Cardiac muscle cell (in vitro differentiated cells and primary cell): ENCODE measurements at regions not wholly inside any gene's neighbourhood (a gene's known extent, or its start where the extent isn't known, plus 50 kb on each side); places are given as distances from the start of the nearest gene placed in this dataset.

Experiments used
- DNase-seq, 2 donors: peaks; one replicate each; pipeline versions ENCODE4 v3.0.0 to v3.0.0-alpha.2; 2010 to 2017; ENCODE audit warnings: low read depth in 1 of 2, low spot score in 1 of 2
- H3K27ac ChIP-seq: fragments of 200-600 bp; sonication (generic); 2 replicates; pipeline ENCODE4 v1.5.1; 2016
- H3K27me3 ChIP-seq: fragments of 200-600 bp; sonication (generic); 2 replicates; pipeline ENCODE4 v1.6.0; 2016; ENCODE audit warnings: control low read depth
- H3K36me3 ChIP-seq: fragments of 200-600 bp; sonication (generic); 2 replicates; pipeline ENCODE4 v1.5.1; 2016; ENCODE audit warnings: control low read depth
- H3K4me1 ChIP-seq: fragments of 200-600 bp; sonication (generic); 2 replicates; pipeline ENCODE4 v1.8.1; 2017; ENCODE audit warnings: low read depth, mild to moderate bottlenecking, mixed run types
- H3K4me3 ChIP-seq: fragments of 200-600 bp; sonication (generic); 2 replicates; pipeline ENCODE4 v1.5.1; 2016; ENCODE audit warnings: mild to moderate bottlenecking
- H3K9me3 ChIP-seq: fragments of 200-600 bp; sonication (generic); 2 replicates; pipeline ENCODE4 v1.5.1; 2017; ENCODE audit warnings: low read depth, mild to moderate bottlenecking, control low read depth
- TF ChIP-seq, protein P1 (sequence below): IDR thresholded peaks from 2 replicates; pipeline ENCODE4 v1.5.1; 2012; ENCODE audit warnings: low read depth, mild to moderate bottlenecking, low read length

DNA sequence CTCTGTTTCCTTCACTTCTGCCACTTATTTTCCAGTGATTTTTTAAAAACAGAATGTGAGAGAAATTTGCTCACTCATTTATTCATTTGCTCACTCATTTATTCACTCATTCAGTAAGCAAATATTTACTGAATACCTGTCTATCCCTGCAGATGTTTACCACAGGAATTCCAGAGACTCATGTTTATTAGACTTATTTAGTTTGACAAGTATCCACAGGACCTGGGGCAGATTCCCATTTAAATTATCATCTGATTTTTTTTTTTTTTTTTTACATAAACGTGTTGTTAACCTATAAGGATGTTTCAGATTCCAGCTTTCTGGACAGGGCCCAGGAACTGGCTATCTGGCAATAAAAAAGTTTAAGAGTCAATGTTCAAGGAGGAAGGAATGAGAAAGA lies 175.1 kb upstream of the ERBB4 start:
- Histone ChIP-seq H3K4me1 (peaks cover 16% of the 10 kb centered on the region), H3K9me3 (no peaks in the 10 kb centered on the region), H3K4me3 (no peak overlapping the region), H3K36me3 (no peaks in the 10 kb centered on the region), H3K27ac (no peak overlapping the region), H3K27me3 (no peaks in the 10 kb centered on the region)
- DNase-seq: no peak
- TF ChIP-seq, protein P1, sequence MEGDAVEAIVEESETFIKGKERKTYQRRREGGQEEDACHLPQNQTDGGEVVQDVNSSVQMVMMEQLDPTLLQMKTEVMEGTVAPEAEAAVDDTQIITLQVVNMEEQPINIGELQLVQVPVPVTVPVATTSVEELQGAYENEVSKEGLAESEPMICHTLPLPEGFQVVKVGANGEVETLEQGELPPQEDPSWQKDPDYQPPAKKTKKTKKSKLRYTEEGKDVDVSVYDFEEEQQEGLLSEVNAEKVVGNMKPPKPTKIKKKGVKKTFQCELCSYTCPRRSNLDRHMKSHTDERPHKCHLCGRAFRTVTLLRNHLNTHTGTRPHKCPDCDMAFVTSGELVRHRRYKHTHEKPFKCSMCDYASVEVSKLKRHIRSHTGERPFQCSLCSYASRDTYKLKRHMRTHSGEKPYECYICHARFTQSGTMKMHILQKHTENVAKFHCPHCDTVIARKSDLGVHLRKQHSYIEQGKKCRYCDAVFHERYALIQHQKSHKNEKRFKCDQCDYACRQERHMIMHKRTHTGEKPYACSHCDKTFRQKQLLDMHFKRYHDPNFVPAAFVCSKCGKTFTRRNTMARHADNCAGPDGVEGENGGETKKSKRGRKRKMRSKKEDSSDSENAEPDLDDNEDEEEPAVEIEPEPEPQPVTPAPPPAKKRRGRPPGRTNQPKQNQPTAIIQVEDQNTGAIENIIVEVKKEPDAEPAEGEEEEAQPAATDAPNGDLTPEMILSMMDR: no peak

DNA sequence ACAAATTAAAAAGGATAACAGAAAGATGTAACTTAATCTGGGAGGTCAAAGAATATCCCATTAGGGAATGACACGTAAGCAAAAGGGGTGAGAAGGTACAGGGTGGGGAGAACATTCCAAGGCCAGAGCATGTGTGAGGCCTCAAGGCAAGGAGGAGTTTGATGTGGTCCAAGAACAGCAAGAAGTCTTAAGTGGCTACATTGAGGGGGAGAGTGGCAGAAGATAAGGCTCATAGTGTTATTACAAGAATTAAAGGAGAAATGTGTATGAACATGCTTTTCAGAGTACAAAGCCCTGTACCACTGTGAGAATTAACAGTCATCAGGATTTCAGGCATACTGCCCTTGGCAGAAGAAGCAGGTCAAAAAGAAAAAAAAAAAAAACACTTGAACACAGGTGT lies 174.4 kb upstream of the ERBB4 start:
- no peak overlapping the region for H3K27ac ChIP-seq
- no peaks in the 10 kb centered on the region for H3K27me3 ChIP-seq
- no peak overlapping the region for H3K4me3 ChIP-seq
- H3K36me3 ChIP-seq: no peaks in the 10 kb centered on the region
- H3K4me1 ChIP-seq: peaks cover 16% of the 10 kb centered on the region
- TF ChIP-seq, protein P1: no peak
- DNase-seq: no peak
- H3K9me3 ChIP-seq: no peaks in the 10 kb centered on the region

- TF ChIP-seq, protein P1: no peak
These were observed 173.9 kb upstream of the ERBB4 start for GRCh38 chr2:212712466-212712865.

DNA sequence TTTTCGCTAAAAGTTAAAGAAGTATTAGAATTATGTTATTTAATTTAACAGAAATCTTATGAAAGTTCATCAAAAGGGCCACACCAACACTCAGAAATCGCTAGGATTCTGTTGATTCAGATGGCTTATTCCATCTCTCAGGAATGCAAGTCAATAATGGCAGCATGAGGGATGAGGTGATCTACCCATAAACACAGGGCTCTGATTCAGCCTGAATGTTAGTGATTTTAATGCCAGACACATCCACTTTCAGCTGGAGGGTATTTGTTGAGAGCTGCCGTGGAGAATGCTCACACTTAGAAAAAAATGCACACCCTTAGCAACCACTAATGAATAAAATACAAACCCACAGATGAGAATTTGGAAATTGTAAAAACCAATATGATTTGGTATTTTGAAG lies 173.3 kb upstream of the ERBB4 start:
- DNase-seq: no peak
- Histone ChIP-seq H3K4me3 (no peak overlapping the region), H3K4me1 (peaks cover 16% of the 10 kb centered on the region), H3K27me3 (no peaks in the 10 kb centered on the region), H3K36me3 (no peaks in the 10 kb centered on the region), H3K9me3 (no peaks in the 10 kb centered on the region), H3K27ac (no peak overlapping the region)
- TF ChIP-seq, protein P1: no peak

More at GRCh38 chr2:212712466-212712865, 173.9 kb upstream of the ERBB4 start:
- H3K4me3 ChIP-seq: no peak overlapping the region
- H3K9me3 ChIP-seq: no peaks in the 10 kb centered on the region
- no peaks in the 10 kb centered on the region for H3K27me3 ChIP-seq
- H3K36me3 ChIP-seq: no peaks in the 10 kb centered on the region
- H3K27ac ChIP-seq: peak overlapping the region; percentile 9
- peaks cover 16% of the 10 kb centered on the region for H3K4me1 ChIP-seq
- DNase-seq: no peak

- Histone ChIP-seq H3K9me3 (no peaks in the 10 kb centered on the region), H3K27ac (no peak overlapping the region), H3K27me3 (no peaks in the 10 kb centered on the region), H3K4me1 (peaks cover 13% of the 10 kb centered on the region), H3K4me3 (no peak overlapping the region), H3K36me3 (no peaks in the 10 kb centered on the region)
- DNase-seq: no peak
- TF ChIP-seq, protein P1: no peak
These were observed 170.7 kb upstream of the ERBB4 start for GRCh38 chr2:212709280-212709679.

DNA sequence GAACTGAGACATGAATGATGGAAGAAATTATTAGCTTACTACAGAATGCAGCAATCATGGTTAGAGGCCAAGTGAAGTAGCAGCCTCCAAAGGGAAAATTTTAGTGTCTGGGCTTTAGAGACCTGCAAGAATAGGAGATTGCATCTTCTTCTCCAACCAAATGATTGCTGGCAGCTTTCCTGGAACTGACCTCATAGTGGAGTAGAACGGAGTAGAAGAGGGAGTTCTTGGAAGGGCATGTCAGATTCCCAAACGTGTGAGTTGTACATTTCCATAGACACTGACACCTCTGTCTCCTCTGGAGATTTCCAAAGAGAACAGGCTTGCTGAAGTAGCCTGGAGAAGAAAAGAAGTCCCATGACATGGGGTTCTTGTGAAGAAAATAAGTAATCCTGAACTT lies 169.8 kb upstream of the ERBB4 start:
- H3K4me3 ChIP-seq: no peak overlapping the region
- DNase-seq: no peak
- no peaks in the 10 kb centered on the region for H3K27me3 ChIP-seq
- TF ChIP-seq, protein P1: no peak
- H3K36me3 ChIP-seq: no peaks in the 10 kb centered on the region
- H3K9me3 ChIP-seq: no peaks in the 10 kb centered on the region
- H3K4me1 ChIP-seq: peaks cover 13% of the 10 kb centered on the region
- H3K27ac ChIP-seq: no peak overlapping the region
